ENCODE measurements at regions not wholly inside any gene's neighbourhood (a gene's known extent, or its start where the extent isn't known, plus 50 kb on each side); places are given as distances from the start of the nearest gene placed in this dataset.

DNA sequence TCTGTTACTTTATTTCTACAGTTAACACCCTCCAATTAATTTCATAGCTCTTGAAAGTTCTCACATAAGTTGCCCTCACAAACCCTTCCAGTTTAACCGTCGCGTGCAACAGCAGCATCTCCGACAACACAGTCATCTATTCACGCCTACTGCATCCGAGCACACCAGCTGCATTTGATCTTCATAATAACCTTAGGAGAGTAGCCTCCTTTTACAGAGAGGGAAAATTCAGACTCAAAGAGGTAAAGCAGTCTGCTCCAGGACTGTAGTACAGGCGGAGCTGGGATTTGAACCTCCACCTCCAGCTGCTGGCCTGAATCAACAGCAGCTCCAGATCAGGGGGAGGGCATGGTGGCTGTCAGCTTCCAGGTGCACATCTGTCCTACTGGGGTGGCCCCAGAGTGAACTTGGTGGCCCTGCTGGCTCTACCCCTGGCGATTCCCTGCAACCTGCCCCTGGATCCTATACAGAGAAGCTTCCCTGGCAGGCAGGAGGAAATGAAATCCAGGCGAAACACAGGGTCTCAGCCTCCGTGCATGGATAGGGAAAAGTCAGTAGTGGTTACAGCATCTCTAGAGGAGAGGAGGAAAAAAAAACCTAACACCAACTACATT, 71.6 kb upstream of the UNC5A start:
- TF ChIP-seq, protein P1, sequence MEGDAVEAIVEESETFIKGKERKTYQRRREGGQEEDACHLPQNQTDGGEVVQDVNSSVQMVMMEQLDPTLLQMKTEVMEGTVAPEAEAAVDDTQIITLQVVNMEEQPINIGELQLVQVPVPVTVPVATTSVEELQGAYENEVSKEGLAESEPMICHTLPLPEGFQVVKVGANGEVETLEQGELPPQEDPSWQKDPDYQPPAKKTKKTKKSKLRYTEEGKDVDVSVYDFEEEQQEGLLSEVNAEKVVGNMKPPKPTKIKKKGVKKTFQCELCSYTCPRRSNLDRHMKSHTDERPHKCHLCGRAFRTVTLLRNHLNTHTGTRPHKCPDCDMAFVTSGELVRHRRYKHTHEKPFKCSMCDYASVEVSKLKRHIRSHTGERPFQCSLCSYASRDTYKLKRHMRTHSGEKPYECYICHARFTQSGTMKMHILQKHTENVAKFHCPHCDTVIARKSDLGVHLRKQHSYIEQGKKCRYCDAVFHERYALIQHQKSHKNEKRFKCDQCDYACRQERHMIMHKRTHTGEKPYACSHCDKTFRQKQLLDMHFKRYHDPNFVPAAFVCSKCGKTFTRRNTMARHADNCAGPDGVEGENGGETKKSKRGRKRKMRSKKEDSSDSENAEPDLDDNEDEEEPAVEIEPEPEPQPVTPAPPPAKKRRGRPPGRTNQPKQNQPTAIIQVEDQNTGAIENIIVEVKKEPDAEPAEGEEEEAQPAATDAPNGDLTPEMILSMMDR (conservative IDR thresholded peaks at IDR 0.05; ENCODE audit: low read length), result no peak
- TF ChIP-seq EZH2phosphoT487 (IDR thresholded peaks at IDR 0.05; ENCODE audit: borderline replicate concordance, low read depth, low read length), result no peak
